Stomach (tissue), 8 donors: ENCODE measurements at regions not wholly inside any gene's neighbourhood (a gene's known extent, or its start where the extent isn't known, plus 50 kb on each side); places are given as distances from the start of the nearest gene placed in this dataset.

Experiments used
- DNase-seq, 2 donors: peaks; one replicate each; pipeline versions ENCODE4 v3.0.0 to v3.0.0-alpha.2; 2013 to 2019
- H3K27ac ChIP-seq, 5 donors: fragments of 200-600 bp in 4 of 5; sonication (generic) in 4 of 5; one replicate each; pipeline ENCODE4 v1.5.1; 2013 to 2019; ENCODE audit warnings: mild to moderate bottlenecking in 1 of 5, moderate library complexity in 1 of 5
- H3K27me3 ChIP-seq, 3 donors: fragments of 200-600 bp; sonication (generic); one replicate each; pipeline ENCODE4 v1.5.1; 2017 to 2019; ENCODE audit warnings: mixed run types in 1 of 3
- H3K36me3 ChIP-seq, 4 donors: fragments of 200-600 bp; sonication (generic); 1 replicate in 3 of 4; 2 replicates in 1 of 4; pipeline ENCODE4 v1.5.1; 2016 to 2019
- H3K4me1 ChIP-seq, 4 donors: fragments of 200-600 bp; sonication (generic); one replicate each; pipeline ENCODE4 v1.5.1; 2016 to 2019
- H3K4me3 ChIP-seq, 4 donors: fragments of 200-600 bp; sonication (generic) in 3 of 4; one replicate each; pipeline ENCODE4 v1.5.1; 2016 to 2019; ENCODE audit warnings: mild to moderate bottlenecking in 1 of 4
- H3K9me3 ChIP-seq, 4 donors: fragments of 200-600 bp; sonication (generic); one replicate each; pipeline ENCODE4 v1.5.1; 2016 to 2019
- EP300 ChIP-seq: sonication (generic); formaldehyde crosslinking; IDR thresholded peaks from one replicate; pipeline ENCODE4 v1.6.1; 2017; ENCODE audit warnings: antibody characterized with exemption
- POLR2A ChIP-seq, 4 donors: fragments of 450-650 bp; IDR thresholded peaks; one replicate each; pipeline ENCODE4 v1.6.1; 2016; ENCODE audit warnings: antibody characterized with exemption in 4 of 4, control low read depth in 2 of 4, mild to moderate bottlenecking in 1 of 4, moderate library complexity in 1 of 4
- POLR2AphosphoS5 ChIP-seq, 3 donors: sonication (generic); formaldehyde crosslinking; IDR thresholded peaks; one replicate each; pipeline ENCODE4 v1.6.1; 2016; ENCODE audit warnings: antibody characterized with exemption in 3 of 3
- WGBS, 5 donors: extraction: QIAGEN DNeasy Blood & Tissue Kit in 3 of 5; methylation state at CpG; one replicate each; pipeline versions ENCODE4 v1.1.5 to v1.1.7; 2013 to 2018; 5-methylcytosine and 5-hydroxymethylcytosine counted together
- intact Hi-C: fragments of 100-400 bp; cut with DNase I; formaldehyde crosslinking; loops from one replicate; pipeline ENCODE4 v1.15.1; 2023; ENCODE audit warnings: low total_unique reads
- TF ChIP-seq, protein P1 (sequence below), 7 experiments: fragments of 450-650 bp in 4 of 7; fragments of 200-600 bp in 3 of 7; sonication (generic) in 3 of 7; IDR thresholded peaks; one replicate each; pipeline ENCODE4 v1.5.1; 2016 to 2019; ENCODE audit warnings: antibody characterized with exemption in 7 of 7, control low read depth in 2 of 7, mild to moderate bottlenecking in 1 of 7
- donor health status: healthy with polysubstance abuse.
- donor health status: Bipolar disorder and iron deficiency.
- donor health status: healthy.

DNA sequence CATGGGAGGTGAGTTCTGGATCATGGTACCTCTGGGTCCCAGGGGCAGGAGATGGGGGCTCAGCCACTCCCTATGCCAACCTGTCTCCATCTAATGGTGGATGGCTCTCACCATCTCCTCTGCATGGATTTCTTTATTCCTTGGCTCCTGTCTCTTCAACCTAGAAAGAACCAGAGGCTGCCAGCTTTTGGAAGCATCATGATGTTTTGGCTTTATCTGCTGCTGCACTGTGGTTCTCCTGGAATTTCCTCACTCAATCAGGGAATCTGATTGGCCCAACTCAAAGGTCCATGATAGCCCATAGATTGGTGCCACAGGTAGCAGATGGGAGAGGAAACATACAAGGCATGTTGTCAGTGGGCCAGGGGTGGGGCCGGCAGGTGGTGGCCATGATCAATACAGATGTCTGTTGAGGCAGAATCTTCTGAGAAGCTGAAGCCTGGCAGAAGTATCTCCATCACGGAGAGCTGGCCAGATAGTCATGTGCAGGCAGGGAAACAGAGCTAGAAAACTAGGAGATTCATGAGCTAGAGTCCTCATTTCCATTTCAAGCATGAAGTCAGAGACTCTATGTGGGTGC lies 158.2 kb downstream of the MACROH2A1 start:
- H3K36me3 ChIP-seq = no peaks in the 10 kb centered on the region
- TF ChIP-seq EP300 (no peak), POLR2AphosphoS5 (IDR thresholded peaks at IDR 0.05) (no peak), POLR2A (IDR thresholded peaks at IDR 0.05) (no peak)
- TF ChIP-seq, protein P1, sequence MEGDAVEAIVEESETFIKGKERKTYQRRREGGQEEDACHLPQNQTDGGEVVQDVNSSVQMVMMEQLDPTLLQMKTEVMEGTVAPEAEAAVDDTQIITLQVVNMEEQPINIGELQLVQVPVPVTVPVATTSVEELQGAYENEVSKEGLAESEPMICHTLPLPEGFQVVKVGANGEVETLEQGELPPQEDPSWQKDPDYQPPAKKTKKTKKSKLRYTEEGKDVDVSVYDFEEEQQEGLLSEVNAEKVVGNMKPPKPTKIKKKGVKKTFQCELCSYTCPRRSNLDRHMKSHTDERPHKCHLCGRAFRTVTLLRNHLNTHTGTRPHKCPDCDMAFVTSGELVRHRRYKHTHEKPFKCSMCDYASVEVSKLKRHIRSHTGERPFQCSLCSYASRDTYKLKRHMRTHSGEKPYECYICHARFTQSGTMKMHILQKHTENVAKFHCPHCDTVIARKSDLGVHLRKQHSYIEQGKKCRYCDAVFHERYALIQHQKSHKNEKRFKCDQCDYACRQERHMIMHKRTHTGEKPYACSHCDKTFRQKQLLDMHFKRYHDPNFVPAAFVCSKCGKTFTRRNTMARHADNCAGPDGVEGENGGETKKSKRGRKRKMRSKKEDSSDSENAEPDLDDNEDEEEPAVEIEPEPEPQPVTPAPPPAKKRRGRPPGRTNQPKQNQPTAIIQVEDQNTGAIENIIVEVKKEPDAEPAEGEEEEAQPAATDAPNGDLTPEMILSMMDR (IDR thresholded peaks at IDR 0.05) = no peak
- peaks cover 32 to 96% (median 66%) of the 10 kb centered on the region in 4 donors for H3K4me1 ChIP-seq
- no peaks in the 10 kb centered on the region for H3K27me3 ChIP-seq
- H3K4me3 ChIP-seq = no peak overlapping the region
- peak overlapping the region in 2 of 5 donors; percentile 31 to 88 for H3K27ac ChIP-seq
- intact Hi-C loops = no loop called here
- no peaks in the 10 kb centered on the region for H3K9me3 ChIP-seq
- WGBS, 5 donors = 85 to 95% (median 87%) methylated on average over 2 of the region's 2 CpGs
- peak in 1 of 2 donors; percentile 17 for DNase-seq

DNA sequence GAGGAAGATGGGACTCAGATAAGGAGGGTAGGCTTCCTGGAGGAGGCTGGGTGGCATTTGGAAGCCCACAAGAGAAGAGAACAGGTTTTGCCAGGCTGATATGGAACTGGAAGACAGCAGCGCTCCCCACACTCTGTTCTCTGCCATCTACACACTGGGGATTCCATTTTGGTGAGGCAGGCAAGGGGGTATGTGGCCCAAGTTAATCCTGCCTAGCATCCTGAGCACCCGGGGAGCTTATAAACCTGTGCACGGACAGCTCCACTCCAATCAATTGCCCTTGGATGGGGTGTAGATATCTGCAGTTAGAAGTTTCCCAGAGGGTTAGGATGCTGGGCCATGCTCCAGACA lies 158.8 kb downstream of the MACROH2A1 start:
- intact Hi-C loops = no loop called here
- Histone ChIP-seq H3K27me3 (no peaks in the 10 kb centered on the region), H3K9me3 (no peaks in the 10 kb centered on the region), H3K36me3 (no peaks in the 10 kb centered on the region), H3K4me3 (no peak overlapping the region), H3K4me1 (peaks cover 27 to 92% (median 61%) of the 10 kb centered on the region in 4 donors), H3K27ac (peak overlapping the region in 2 of 5 donors; percentile 31 to 88)
- TF ChIP-seq POLR2A (IDR thresholded peaks at IDR 0.05) = no peak
- no peak for TF ChIP-seq EP300
- TF ChIP-seq, protein P1 (IDR thresholded peaks at IDR 0.05) = no peak
- TF ChIP-seq POLR2AphosphoS5 (IDR thresholded peaks at IDR 0.05) = no peak
- peak in 1 of 2 donors; percentile 15 for DNase-seq
- 90 to 100% (median 93%) methylated on average over 3 of the region's 3 CpGs for WGBS, 5 donors

DNA sequence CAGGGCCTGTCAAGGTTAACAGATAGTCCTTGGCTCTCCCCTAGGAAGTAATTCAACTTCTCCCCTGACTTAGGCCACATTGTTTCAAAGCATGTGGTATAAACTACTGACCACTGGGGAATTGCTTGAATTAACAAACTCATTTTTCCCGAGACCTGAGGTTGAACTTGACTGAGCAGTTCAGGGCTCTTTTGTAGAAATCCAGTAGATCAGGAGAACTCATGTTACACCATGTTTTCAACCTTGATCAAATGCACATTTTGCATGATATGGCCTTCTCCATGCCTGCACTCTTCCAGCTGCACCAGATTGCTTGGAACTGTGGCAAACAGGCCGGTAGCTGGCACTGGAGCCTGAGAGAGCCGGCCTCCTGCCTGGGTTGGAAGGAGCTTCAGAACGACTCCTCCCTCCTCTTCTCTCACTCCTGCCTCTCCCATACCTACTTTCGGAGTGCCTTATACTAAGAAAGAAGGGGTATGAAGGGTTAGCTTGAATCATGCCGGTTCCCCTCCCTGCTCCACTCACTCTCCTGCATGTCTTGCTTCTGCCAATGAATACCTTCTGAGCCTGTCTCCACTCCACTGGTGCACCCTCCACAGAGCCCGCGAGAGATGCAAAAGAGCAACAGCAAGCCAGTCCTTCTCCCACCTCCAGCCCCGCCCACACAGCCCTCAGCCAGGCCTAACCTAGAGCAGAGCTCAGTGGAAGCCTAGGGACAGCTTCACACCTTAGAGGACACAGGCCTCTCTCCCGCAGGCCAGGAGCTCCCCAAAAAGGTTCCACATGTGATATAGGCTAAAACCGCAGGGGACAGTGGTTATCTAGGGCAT lies 159.4 kb downstream of the MACROH2A1 start:
- peak overlapping the region in 2 of 5 donors; percentile 34 to 88 for H3K27ac ChIP-seq
- H3K4me1 ChIP-seq = peaks cover 27 to 94% (median 60%) of the 10 kb centered on the region in 4 donors
- peak; percentile 7 to 58 for DNase-seq
- WGBS, 5 donors = 64 to 81% (median 70%) methylated on average over 11 of the region's 11 CpGs
- H3K9me3 ChIP-seq = no peaks in the 10 kb centered on the region
- H3K4me3 ChIP-seq = no peak overlapping the region
- no peak for TF ChIP-seq EP300
- no peak for TF ChIP-seq POLR2AphosphoS5 (IDR thresholded peaks at IDR 0.05)
- TF ChIP-seq, protein P1 (IDR thresholded peaks at IDR 0.05) = no peak
- no peak for TF ChIP-seq POLR2A (IDR thresholded peaks at IDR 0.05)
- H3K27me3 ChIP-seq = no peaks in the 10 kb centered on the region
- intact Hi-C loops = no loop called here
- H3K36me3 ChIP-seq = no peaks in the 10 kb centered on the region

DNA sequence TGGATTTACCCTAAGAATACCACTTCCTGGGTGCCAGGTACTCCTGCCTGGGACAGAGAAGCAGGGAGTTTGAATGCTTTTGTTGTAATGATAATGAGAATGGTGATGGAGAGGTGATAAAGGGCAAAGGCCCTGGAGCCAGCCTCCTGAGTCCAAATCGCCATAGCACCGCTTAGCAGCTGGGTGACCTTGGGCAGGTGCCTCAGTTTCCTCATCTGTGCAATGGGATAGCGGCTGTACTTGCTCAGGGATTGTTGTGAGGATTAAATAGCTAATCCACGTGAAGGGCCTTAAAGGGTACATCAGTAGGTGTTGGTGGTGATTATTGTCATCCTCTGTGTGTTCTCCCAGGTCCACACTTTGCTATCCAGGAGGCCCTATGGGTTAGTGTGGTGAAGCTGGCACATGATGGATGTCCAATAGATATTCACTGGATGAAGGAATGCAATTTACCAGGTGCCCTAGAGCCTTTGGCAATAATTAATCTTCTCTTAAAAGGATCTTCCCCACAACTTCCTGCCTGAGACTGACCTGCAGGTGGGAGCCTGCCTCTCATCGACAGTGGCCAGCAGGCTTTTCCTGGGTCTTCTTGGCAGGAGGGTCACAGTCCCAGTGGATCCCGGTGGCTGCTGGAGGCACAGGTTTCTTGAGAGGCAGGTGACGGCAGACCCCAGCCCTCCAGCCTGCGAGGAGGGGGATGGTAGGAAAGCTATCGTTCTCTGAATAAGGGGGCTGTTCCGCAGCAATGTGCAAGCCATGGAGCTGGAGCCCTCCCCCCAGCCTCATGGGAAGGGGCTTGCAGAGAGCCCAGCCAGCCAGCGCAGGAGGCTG lies 160.2 kb downstream of the MACROH2A1 start:
- H3K4me3 ChIP-seq = no peak overlapping the region
- peak overlapping the region in 2 of 5 donors; percentile 34 to 53 for H3K27ac ChIP-seq
- peaks cover 27 to 93% (median 57%) of the 10 kb centered on the region in 4 donors for H3K4me1 ChIP-seq
- no peaks in the 10 kb centered on the region for H3K27me3 ChIP-seq
- peak in 1 of 2 donors; percentile 20 for DNase-seq
- intact Hi-C loops = no loop called here
- H3K9me3 ChIP-seq = no peaks in the 10 kb centered on the region
- no peaks in the 10 kb centered on the region for H3K36me3 ChIP-seq
- WGBS, 5 donors = 75 to 81% (median 76%) methylated on average over 7 to 11 of the region's 11 CpGs
- TF ChIP-seq POLR2AphosphoS5 (IDR thresholded peaks at IDR 0.05) (no peak), POLR2A (IDR thresholded peaks at IDR 0.05) (no peak), EP300 (no peak)
- TF ChIP-seq, protein P1 (IDR thresholded peaks at IDR 0.05) = no peak
